ENCODE measurements at regions not wholly inside any gene's neighbourhood (a gene's known extent, or its start where the extent isn't known, plus 50 kb on each side); places are given as distances from the start of the nearest gene placed in this dataset.

GRCh38 chr18:39225373-39225772 is 1659.8 kb upstream of the CELF4 start:
- intact Hi-C loops (cut with micrococcal nuclease; ENCODE audit: unreplicated experiment) = no loop called here
- H3K27me3 ChIP-seq (replicated peaks in 1 of 2; ENCODE audit: control insufficient read depth in 2 of 2, insufficient read depth in 2 of 2, low read length in 1 of 2) = no peaks in the 10 kb centered on the region
- H3K4me1 ChIP-seq (ENCODE audit: control insufficient read depth, insufficient read depth, low read length) = no peaks in the 10 kb centered on the region
- DNase-seq (ENCODE audit: low read depth, low spot score) (no peak), FAIRE-seq (no peak), ATAC-seq (no peak)
- BruUV-seq (replicated peaks) = no TSS peak
- SMC1A ChIA-PET (ENCODE audit: uncharacterized antibody, unreplicated experiment) = no interaction called here
- CTCF ChIA-PET = no interaction called here
- no peak overlapping the region for H3K9ac ChIP-seq (ENCODE audit: control insufficient read depth, insufficient read depth, low read length)
- WGBS (ENCODE audit: insufficient coverage, insufficient replicate concordance, low lambda C conversion rate, missing lambda C conversion rate) = 0% methylated on average over 1 of the region's 1 CpG
- H3K36me3 ChIP-seq (ENCODE audit: control insufficient read depth in 2 of 2, insufficient read depth in 2 of 2, low read length in 1 of 2) = no peaks in the 10 kb centered on the region
- in situ Hi-C loops (cut with MboI) = no loop called here
- no peak for TF ChIP-seq IKZF1 (conservative IDR thresholded peaks at IDR 0.05)
- no peak for TF ChIP-seq BCL11A (IDR thresholded peaks at IDR 0.05; ENCODE audit: low read depth, low read length)
- TF ChIP-seq EGR1 (IDR thresholded peaks at IDR 0.05; ENCODE audit: borderline replicate concordance in 1 of 2, low read depth in 2 of 2, low read length in 2 of 2) = no peak
- TF ChIP-seq RAD21 (IDR thresholded peaks at IDR 0.05; ENCODE audit: insufficient read depth, low read depth, low read length) = no peak
- TF ChIP-seq HSF1 (IDR thresholded peaks at IDR 0.05; ENCODE audit: low read depth, low read length) = no peak
- no peak for TF ChIP-seq KDM1A (IDR thresholded peaks at IDR 0.05; ENCODE audit: borderline replicate concordance)
- TF ChIP-seq SMAD5 (IDR thresholded peaks at IDR 0.05; ENCODE audit: low read depth) = no peak
- no peak for TF ChIP-seq STAT1 (conservative IDR thresholded peaks at IDR 0.05)
- TF ChIP-seq SP1 (IDR thresholded peaks at IDR 0.05; ENCODE audit: low read depth, low read length) = no peak
- TF ChIP-seq ETV6 (conservative IDR thresholded peaks at IDR 0.05 in 1 of 2, IDR thresholded peaks at IDR 0.05 in 1 of 2; ENCODE audit: borderline replicate concordance in 1 of 2, low read depth in 1 of 2) = no peak
- TF ChIP-seq ZNF217 (IDR thresholded peaks at IDR 0.05) = no peak
- TF ChIP-seq ZZZ3 (IDR thresholded peaks at IDR 0.05; ENCODE audit: control insufficient read depth, insufficient read length, low read depth) = no peak
- no peak for TF ChIP-seq CBX5 (IDR thresholded peaks at IDR 0.05; ENCODE audit: low read depth)
- no peak for TF ChIP-seq POU2F2 (IDR thresholded peaks at IDR 0.05; ENCODE audit: borderline replicate concordance, low read depth, low read length)
- TF ChIP-seq BMI1 (IDR thresholded peaks at IDR 0.05; ENCODE audit: borderline replicate concordance) = no peak
- TF ChIP-seq BHLHE40 (IDR thresholded peaks at IDR 0.05; ENCODE audit: borderline replicate concordance in 1 of 2, low read depth in 2 of 2, low read length in 1 of 2) = no peak
- no peak for TF ChIP-seq MEF2B (IDR thresholded peaks at IDR 0.05; ENCODE audit: partially characterized antibody, poor library complexity, severe bottlenecking)
- no peak for TF ChIP-seq NFYB (IDR thresholded peaks at IDR 0.05; ENCODE audit: insufficient read depth, low read depth, low read length)
- no peak for TF ChIP-seq REST (IDR thresholded peaks at IDR 0.05; ENCODE audit: low read depth, low read length)
- no peak for TF ChIP-seq MYB (IDR thresholded peaks at IDR 0.05; ENCODE audit: borderline replicate concordance, low read depth, low read length)
- no peak overlapping the region for H3K4me2 ChIP-seq (ENCODE audit: control insufficient read depth, insufficient read depth)
- H4K20me1 ChIP-seq (ENCODE audit: control insufficient read depth, insufficient read depth) = no peaks in the 10 kb centered on the region
- no peak overlapping the region for H3K4me3 ChIP-seq
- H3K79me2 ChIP-seq (ENCODE audit: control insufficient read depth, insufficient read depth, low read length) = no peaks in the 10 kb centered on the region
- H3K27ac ChIP-seq (ENCODE audit: control insufficient read depth, insufficient read depth) = no peak overlapping the region
- RAD21 ChIA-PET (ENCODE audit: unreplicated experiment) = no interaction called here
- H2AFZ ChIP-seq (ENCODE audit: control insufficient read depth, low read depth, low read length) = no peak overlapping the region
- POLR2A ChIA-PET = no interaction called here
- no peaks in the 10 kb centered on the region for H3K9me3 ChIP-seq (replicated peaks; ENCODE audit: control insufficient read depth, insufficient read depth, low read length)

Data from GM12878 (cell line).